Osteocyte (in vitro differentiated cells): ENCODE measurements at regions not wholly inside any gene's neighbourhood (a gene's known extent, or its start where the extent isn't known, plus 50 kb on each side); places are given as distances from the start of the nearest gene placed in this dataset.

ENCODE experiments used
- DNase-seq: peaks from one replicate; pipeline ENCODE4 v3.0.0; 2021; ENCODE audit warnings: mixed read lengths; ENCODE audit not compliant: unreplicated experiment; ENCODE audit errors: extremely low spot score
- H3K27ac Mint-ChIP-seq: one replicate; pipeline ENCODE4 v1.8.0; 2021; ENCODE audit warnings: mild to moderate bottlenecking, mixed read lengths; ENCODE audit not compliant: unreplicated experiment
- H3K27me3 Mint-ChIP-seq: one replicate; pipeline ENCODE4 v1.8.0; 2021; ENCODE audit warnings: mixed read lengths; ENCODE audit not compliant: unreplicated experiment
- H3K36me3 Mint-ChIP-seq: one replicate; pipeline ENCODE4 v1.8.0; 2021; ENCODE audit warnings: mixed read lengths; ENCODE audit not compliant: unreplicated experiment
- H3K4me1 Mint-ChIP-seq: one replicate; pipeline ENCODE4 v1.8.0; 2021; ENCODE audit warnings: mixed read lengths; ENCODE audit not compliant: unreplicated experiment
- H3K4me3 Mint-ChIP-seq: one replicate; pipeline ENCODE4 v1.8.0; 2021; ENCODE audit warnings: mild to moderate bottlenecking, moderate library complexity, mixed read lengths; ENCODE audit not compliant: unreplicated experiment
- H3K9me3 Mint-ChIP-seq: one replicate; pipeline ENCODE4 v1.8.0; 2021; ENCODE audit warnings: mixed read lengths; ENCODE audit not compliant: unreplicated experiment
- CTCF ChIP-seq: fragments of 200-600 bp; sonication (generic); IDR thresholded peaks from 2 replicates; pipeline ENCODE4 v1.5.0; 2021; ENCODE audit warnings: antibody characterized with exemption, mild to moderate bottlenecking, moderate library complexity

- TF ChIP-seq CTCF, result peak; percentile 57
- H3K4me1 Mint-ChIP-seq, result peaks cover 71% of the 10 kb centered on the region
- DNase-seq, result no peak
- no peaks in the 10 kb centered on the region for H3K36me3 Mint-ChIP-seq
- H3K27me3 Mint-ChIP-seq, result no peaks in the 10 kb centered on the region
- no peak overlapping the region for H3K4me3 Mint-ChIP-seq
- H3K9me3 Mint-ChIP-seq, result no peaks in the 10 kb centered on the region
- H3K27ac Mint-ChIP-seq, result no peak overlapping the region
These were observed 86.8 kb upstream of the STEAP1B start for GRCh38 chr7:22586786-22587140.

GRCh38 chr7:22586101-22586785 lies 86.3 kb upstream of the STEAP1B start:
- Mint-ChIP-seq H3K4me1 (peaks cover 68% of the 10 kb centered on the region), H3K27ac (no peak overlapping the region), H3K4me3 (no peak overlapping the region), H3K36me3 (no peaks in the 10 kb centered on the region), H3K9me3 (no peaks in the 10 kb centered on the region), H3K27me3 (no peaks in the 10 kb centered on the region)
- no peak for TF ChIP-seq CTCF
- no peak for DNase-seq

GRCh38 chr7:22584179-22584578 lies 84.2 kb upstream of the STEAP1B start:
- no peaks in the 10 kb centered on the region for H3K27me3 Mint-ChIP-seq
- peaks cover 47% of the 10 kb centered on the region for H3K4me1 Mint-ChIP-seq
- no peak for DNase-seq
- no peaks in the 10 kb centered on the region for H3K36me3 Mint-ChIP-seq
- no peak overlapping the region for H3K27ac Mint-ChIP-seq
- no peaks in the 10 kb centered on the region for H3K9me3 Mint-ChIP-seq
- H3K4me3 Mint-ChIP-seq, result no peak overlapping the region
- no peak for TF ChIP-seq CTCF

GRCh38 chr7:22582863-22583622 lies 83.1 kb upstream of the STEAP1B start:
- no peak for TF ChIP-seq CTCF
- peaks cover 44% of the 10 kb centered on the region for H3K4me1 Mint-ChIP-seq

GRCh38 chr7:22581099-22581498 lies 81.1 kb upstream of the STEAP1B start:
- Mint-ChIP-seq H3K4me1 (peaks cover 40% of the 10 kb centered on the region), H3K4me3 (no peak overlapping the region), H3K27me3 (no peaks in the 10 kb centered on the region), H3K36me3 (no peaks in the 10 kb centered on the region), H3K27ac (no peak overlapping the region), H3K9me3 (no peaks in the 10 kb centered on the region)
- TF ChIP-seq CTCF, result no peak
- DNase-seq, result no peak

More at GRCh38 chr7:22582863-22583622, 83.1 kb upstream of the STEAP1B start:
- Mint-ChIP-seq H3K9me3 (no peaks in the 10 kb centered on the region), H3K36me3 (no peaks in the 10 kb centered on the region), H3K4me3 (no peak overlapping the region), H3K27me3 (no peaks in the 10 kb centered on the region), H3K27ac (peak overlapping the region; percentile 19)
- DNase-seq, result no peak
